ENCODE measurements at regions not wholly inside any gene's neighbourhood (a gene's known extent, or its start where the extent isn't known, plus 50 kb on each side); places are given as distances from the start of the nearest gene placed in this dataset.

GRCh38 chr12:111173391-111173790, 195.5 kb downstream of the PHETA1 start:
- DNase-seq: no peak

- no peak for DNase-seq
Measured at GRCh38 chr12:111172786-111173185, 196.1 kb downstream of the PHETA1 start.

GRCh38 chr12:111171832-111172231, 197.1 kb downstream of the PHETA1 start:
- DNase-seq: no peak

- no peak for DNase-seq
Measured at GRCh38 chr12:111171345-111171744, 197.6 kb downstream of the PHETA1 start.

- no peak for DNase-seq
Measured at GRCh38 chr12:111170543-111170942, 198.4 kb downstream of the PHETA1 start.

- no peak for DNase-seq
Measured at GRCh38 chr12:111169456-111169855, 199.4 kb downstream of the PHETA1 start.

- DNase-seq: no peak
Measured at GRCh38 chr12:111169032-111169431, 199.9 kb downstream of the PHETA1 start.

- no peak for DNase-seq
Measured at GRCh38 chr12:111168009-111168900, 200.6 kb downstream of the PHETA1 start.

GRCh38 chr12:111166779-111167540, 201.9 kb downstream of the PHETA1 start:
- DNase-seq: no peak

GRCh38 chr12:111164833-111165525, 203.9 kb downstream of the PHETA1 start:
- DNase-seq: no peak

GRCh38 chr12:111163422-111163821, 205.5 kb downstream of the PHETA1 start:
- no peak for DNase-seq

GRCh38 chr12:111161898-111162297, 207.0 kb downstream of the PHETA1 start:
- no peak for DNase-seq

GRCh38 chr12:111160350-111161241, 208.3 kb downstream of the PHETA1 start:
- no peak for DNase-seq

- DNase-seq: no peak
Measured at GRCh38 chr12:111158992-111159391, 209.9 kb downstream of the PHETA1 start.

GRCh38 chr12:111157486-111157885, 211.4 kb downstream of the PHETA1 start:
- no peak for DNase-seq

- no peak for DNase-seq
Measured at GRCh38 chr12:111156304-111156703, 212.6 kb downstream of the PHETA1 start.

GRCh38 chr12:111155521-111155920, 213.4 kb downstream of the PHETA1 start:
- DNase-seq: no peak

- no peak for DNase-seq
Measured at GRCh38 chr12:111155020-111155419, 213.9 kb downstream of the PHETA1 start.

GRCh38 chr12:111154147-111154834, 214.6 kb downstream of the PHETA1 start:
- peak; percentile 5 for DNase-seq

GRCh38 chr12:111152561-111152960, 216.3 kb downstream of the PHETA1 start:
- DNase-seq: no peak
